K562 (cell line): ENCODE measurements at regions not wholly inside any gene's neighbourhood (a gene's known extent, or its start where the extent isn't known, plus 50 kb on each side); places are given as distances from the start of the nearest gene placed in this dataset.

ENCODE experiments used
- ATAC-seq: fragments of 200-7000 bp; cut with Tn5 transposase; 3 replicates; pipeline ENCODE4 v1.9.1; 2020; ENCODE audit warnings: moderate library complexity
- BruUV-seq: library from RNA; stranded (reverse); fragments of 400-500 nt; replicated peaks from 2 replicates; lab custom pipeline; 2021; lab: Mats Ljungman, UMichigan
- CTCF ChIA-PET: fragments of 300-600 bp; formaldehyde crosslinking; extraction: SDS; loops from one replicate; lab custom pipeline; 2021; ENCODE audit warnings: low intra/inter-chr PET ratio; lab: Yijun Ruan, JAX
- POLR2A ChIA-PET: fragments of 300-600, 350-650 bp; sonication (Branson Sonifier 250); formaldehyde crosslinking; extraction: SDS; loops from one replicate; lab custom pipeline; 2021; ENCODE audit warnings: antibody characterized with exemption, inconsistent platforms; lab: Yijun Ruan, JAX
- DNase-seq, 4 experiments: peaks; one replicate each; pipeline versions ENCODE4 v3.0.0 to v3.0.0-alpha.2; 2011 to 2018; ENCODE audit warnings: low spot score in 3 of 4, mixed read lengths in 3 of 4; ENCODE audit errors: extremely low read depth in 1 of 4
- FAIRE-seq: peaks from 2 replicates; lab custom pipeline; 2011; peaks lifted over from hg19 to GRCh38; lab: Jason Lieb, UNC
- H2AFZ ChIP-seq: 2 replicates; pipeline ENCODE4 v1.6.0; 2011; ENCODE audit warnings: low read depth, low read length, control low read depth, inconsistent platforms
- H3K27ac ChIP-seq: fragments of 200-600 bp; 3 replicates; pipeline ENCODE4 v1.8.0; 2011; ENCODE audit warnings: low read depth, mild to moderate bottlenecking, control low read depth, inconsistent platforms, low read length, moderate library complexity, mixed read lengths; ENCODE audit errors: extremely low read depth
- H3K27me3 ChIP-seq, 2 experiments: fragments of 300-600 bp in 1 of 2; 2 replicates in 1 of 2; 3 replicates in 1 of 2; pipeline versions ENCODE4 v1.6.0 to v1.8.0; 2011; ENCODE audit warnings: inconsistent platforms in 2 of 2, low read length in 2 of 2, mild to moderate bottlenecking in 1 of 2, mixed read lengths in 1 of 2, moderate library complexity in 1 of 2; ENCODE audit not compliant: control insufficient read depth in 2 of 2, insufficient read depth in 2 of 2
- H3K36me3 ChIP-seq: fragments of 300-600 bp; 3 replicates; pipeline ENCODE4 v1.8.0; 2011; ENCODE audit warnings: mild to moderate bottlenecking, low read length, inconsistent platforms; ENCODE audit not compliant: control insufficient read depth, insufficient read depth
- H3K4me1 ChIP-seq, 2 experiments: fragments of 200-600 bp in 1 of 2; replicated peaks in 1 of 2; 2 replicates in 1 of 2; 3 replicates in 1 of 2; pipeline versions ENCODE4 v1.5.1 to v1.8.0; 2011; ENCODE audit warnings: inconsistent platforms in 2 of 2, low read length in 2 of 2, mild to moderate bottlenecking in 1 of 2, mixed read lengths in 1 of 2, moderate library complexity in 1 of 2; ENCODE audit not compliant: control insufficient read depth in 2 of 2, insufficient read depth in 2 of 2
- H3K4me2 ChIP-seq: 2 replicates; pipeline ENCODE4 v1.6.1; 2011; ENCODE audit warnings: low read length, control low read depth, inconsistent platforms, mixed read lengths; ENCODE audit not compliant: insufficient read depth
- H3K4me3 ChIP-seq: fragments of 200-600 bp; sonication (generic), shearing (Covaris generic); 2 replicates; pipeline ENCODE4 v1.5.1; 2016; ENCODE audit warnings: control low read depth, inconsistent platforms
- H3K79me2 ChIP-seq: fragments of 200-600 bp; 3 replicates; pipeline ENCODE4 v1.8.0; 2011; ENCODE audit warnings: low read length, inconsistent platforms; ENCODE audit not compliant: control insufficient read depth, insufficient read depth
- H3K9ac ChIP-seq, 2 experiments: 2 replicates each; pipeline versions ENCODE4 v1.6.0 to v1.6.1; 2011; ENCODE audit warnings: low read depth in 2 of 2, low read length in 2 of 2, control low read depth in 1 of 2, inconsistent platforms in 1 of 2, mild to moderate bottlenecking in 1 of 2, mixed read lengths in 1 of 2; ENCODE audit not compliant: insufficient read depth in 1 of 2
- H3K9me1 ChIP-seq: one replicate; pipeline ENCODE4 v1.6.0; 2011; ENCODE audit warnings: inconsistent platforms, mild to moderate bottlenecking, low read length, moderate library complexity; ENCODE audit not compliant: control insufficient read depth, insufficient read depth
- H3K9me3 ChIP-seq: replicated peaks from 2 replicates; pipeline ENCODE4 v1.5.1; 2011; ENCODE audit warnings: low read depth, low read length, inconsistent platforms; ENCODE audit not compliant: control insufficient read depth, insufficient read depth
- H4K20me1 ChIP-seq: replicated peaks from 2 replicates; pipeline ENCODE4 v1.6.1; 2011; ENCODE audit warnings: low read length, inconsistent platforms, mixed read lengths; ENCODE audit not compliant: control insufficient read depth, insufficient read depth
- PATZ1 ChIP-seq: fragments of 250-450 bp; sonication (Bioruptor Pico); IDR thresholded peaks from 2 replicates; pipeline ENCODE4 v1.5.0; 2020; ENCODE audit warnings: mild to moderate bottlenecking, borderline replicate concordance
- WGBS: fragments of 100-300 bp; shearing (Covaris generic); methylation state at CpG from one replicate; pipeline ENCODE4 v1.1.6; 2016; ENCODE audit warnings: low coverage, mixed read lengths; ENCODE audit not compliant: insufficient coverage; ENCODE audit errors: missing lambda C conversion rate; 5-methylcytosine and 5-hydroxymethylcytosine counted together
- in situ Hi-C: fragments of 300-500 bp; cut with MboI; formaldehyde crosslinking; loops from 4 replicates; pipeline ENCODE4 v1.15.0; 2018; ENCODE audit warnings: inconsistent platforms, mixed read lengths
- intact Hi-C: fragments of 100-400 bp; cut with micrococcal nuclease; formaldehyde crosslinking; loops from 2 replicates; pipeline ENCODE4 v1.14.2; 2022

GRCh38 chr13:76012091-76012721 is 376.1 kb downstream of the LMO7 start:
- no peak overlapping the region for H3K9ac ChIP-seq
- H3K4me3 ChIP-seq, result no peak overlapping the region
- 38% methylated on average over 2 of the region's 2 CpGs for WGBS
- FAIRE-seq (no peak), ATAC-seq (no peak), DNase-seq (no peak)
- no peak for TF ChIP-seq PATZ1 (CRISPR knock-in tag)
- H4K20me1 ChIP-seq, result no peaks in the 10 kb centered on the region
- H3K9me3 ChIP-seq, result no peaks in the 10 kb centered on the region
- no peak overlapping the region for H3K4me2 ChIP-seq
- ChIA-PET POLR2A (no interaction called here), CTCF (no interaction called here)
- H3K9me1 ChIP-seq, result no peaks in the 10 kb centered on the region
- no peak overlapping the region for H2AFZ ChIP-seq
- no peak overlapping the region for H3K27ac ChIP-seq
- H3K4me1 ChIP-seq, result no peaks in the 10 kb centered on the region; a peak in 2 of 5 replicates
- intact Hi-C loops, result loop anchor here (10.0 kb wide), 1 partner anchor 317 kb away; no protein-coding TSS in a partner anchor
- H3K27me3 ChIP-seq, result no peaks in the 10 kb centered on the region
- in situ Hi-C loops, result loop anchor here (5.0 kb wide), 1 partner anchor 135 kb away; no protein-coding TSS in a partner anchor
- H3K79me2 ChIP-seq, result no peaks in the 10 kb centered on the region
- no peaks in the 10 kb centered on the region for H3K36me3 ChIP-seq
- no TSS peak for BruUV-seq
